Mucosa of descending colon (tissue), 3 donors: ENCODE measurements at regions not wholly inside any gene's neighbourhood (a gene's known extent, or its start where the extent isn't known, plus 50 kb on each side); places are given as distances from the start of the nearest gene placed in this dataset.

Experiments
- ATAC-seq: fragments of 200-7000 bp; cut with Tn5 transposase; one replicate; pipeline ENCODE4 v1.9.1; 2020; ENCODE audit warnings: mild to moderate bottlenecking, moderate library complexity
- DNase-seq, 3 donors: peaks; one replicate each; pipeline ENCODE4 v3.0.0-alpha.2; 2020
- H3K36me3 ChIP-seq: fragments of 200-600 bp; one replicate; pipeline ENCODE4 v1.8.0; 2021; ENCODE audit warnings: low read depth, mild to moderate bottlenecking
- H3K4me1 ChIP-seq: fragments of 200-600 bp; one replicate; pipeline ENCODE4 v1.8.0; 2021; ENCODE audit warnings: low read depth, mild to moderate bottlenecking
- H3K4me3 ChIP-seq: fragments of 200-600 bp; one replicate; pipeline ENCODE4 v1.8.0; 2021; ENCODE audit warnings: mild to moderate bottlenecking
- H3K9me3 ChIP-seq: fragments of 200-600 bp; one replicate; pipeline ENCODE4 v1.8.0; 2021; ENCODE audit warnings: mild to moderate bottlenecking
- CTCF ChIP-seq: fragments of 200-600 bp; IDR thresholded peaks from one replicate; pipeline ENCODE4 v1.8.0; 2022; ENCODE audit warnings: antibody characterized with exemption, mild to moderate bottlenecking
- intact Hi-C, 2 donors: fragments of 100-400 bp; cut with DNase I in 1 of 2; cut with micrococcal nuclease in 1 of 2; formaldehyde crosslinking; loops; one replicate each; pipeline versions ENCODE4 v1.11.0 to v1.11.1; 2022; cut with DNase I, micrococcal nuclease
- donor health status: DM: no; HTN: no; CAD: no; lungs with moderate emphysema.
- donor health status: DM: no; HTN: no; CAD: no.
- donor health status: DM: no; HTN: yes; CAD: no.

GRCh38 chr1:178577882-178578281 is 65.0 kb downstream of the TEX35 start:
- Histone ChIP-seq H3K36me3 (no peaks in the 10 kb centered on the region), H3K4me3 (no peak overlapping the region), H3K9me3 (no peaks in the 10 kb centered on the region), H3K4me1 (peaks cover 8% of the 10 kb centered on the region)
- ATAC-seq (no peak), DNase-seq (no peak)
- intact Hi-C loops, result no loop called here
- TF ChIP-seq CTCF, result no peak

GRCh38 chr1:178578541-178578940 is 65.6 kb downstream of the TEX35 start:
- no peak for ATAC-seq
- TF ChIP-seq CTCF, result no peak
- Histone ChIP-seq H3K4me3 (no peak overlapping the region), H3K36me3 (no peaks in the 10 kb centered on the region), H3K4me1 (peaks cover 8% of the 10 kb centered on the region), H3K9me3 (no peaks in the 10 kb centered on the region)
- intact Hi-C loops, result no loop called here
- DNase-seq, result no peak

GRCh38 chr1:178579095-178579494 is 66.2 kb downstream of the TEX35 start:
- H3K9me3 ChIP-seq, result no peaks in the 10 kb centered on the region
- H3K36me3 ChIP-seq, result no peaks in the 10 kb centered on the region
- intact Hi-C loops, result no loop called here
- TF ChIP-seq CTCF, result no peak
- no peak overlapping the region for H3K4me3 ChIP-seq
- peaks cover 8% of the 10 kb centered on the region for H3K4me1 ChIP-seq
- DNase-seq (no peak), ATAC-seq (no peak)

- ATAC-seq (peak; percentile 22), DNase-seq (no peak)
- intact Hi-C loops, result no loop called here
- no peak for TF ChIP-seq CTCF
- Histone ChIP-seq H3K4me3 (no peak overlapping the region), H3K9me3 (no peaks in the 10 kb centered on the region), H3K4me1 (peaks cover 4% of the 10 kb centered on the region), H3K36me3 (no peaks in the 10 kb centered on the region)
Observed at GRCh38 chr1:178579562-178579961, 66.7 kb downstream of the TEX35 start.

- H3K9me3 ChIP-seq, result no peaks in the 10 kb centered on the region
- intact Hi-C loops, result no loop called here
- TF ChIP-seq CTCF, result no peak
Observed at GRCh38 chr1:178580096-178580495, 67.2 kb downstream of the TEX35 start.

GRCh38 chr1:178580876-178581275 is 68.0 kb downstream of the TEX35 start:
- intact Hi-C loops, result no loop called here
- DNase-seq (no peak), ATAC-seq (no peak)
- H3K9me3 ChIP-seq, result no peaks in the 10 kb centered on the region
- H3K4me3 ChIP-seq, result no peak overlapping the region
- no peaks in the 10 kb centered on the region for H3K4me1 ChIP-seq
- no peaks in the 10 kb centered on the region for H3K36me3 ChIP-seq
- no peak for TF ChIP-seq CTCF

More at GRCh38 chr1:178580096-178580495, 67.2 kb downstream of the TEX35 start:
- Histone ChIP-seq H3K4me3 (no peak overlapping the region), H3K4me1 (no peaks in the 10 kb centered on the region), H3K36me3 (no peaks in the 10 kb centered on the region)
- ATAC-seq, result no peak
- DNase-seq, result no peak
